ENCODE measurements at regions not wholly inside any gene's neighbourhood (a gene's known extent, or its start where the extent isn't known, plus 50 kb on each side); places are given as distances from the start of the nearest gene placed in this dataset.

DNA sequence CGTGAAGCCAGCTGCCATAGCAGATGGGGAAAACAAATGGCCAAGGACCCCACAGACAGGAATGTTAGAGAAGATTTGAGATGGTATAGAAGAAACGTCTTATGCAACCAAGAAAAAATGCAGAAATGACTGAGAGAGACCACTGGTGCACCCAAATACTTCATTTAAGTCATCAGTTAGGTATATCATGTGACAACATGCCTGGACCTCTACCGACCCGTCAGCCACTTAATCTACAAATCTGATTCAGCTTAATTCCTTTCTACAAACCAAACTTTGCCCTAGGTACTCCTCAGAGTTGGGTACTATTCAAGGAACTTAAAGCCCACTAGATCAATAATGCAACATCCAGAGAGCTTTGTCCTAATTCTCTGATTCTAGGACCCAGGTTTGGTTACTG is 126.0 kb upstream of the UBE2E2 start:
- TF ChIP-seq SNAI2 (CRISPR knock-in tag; IDR thresholded peaks at IDR 0.05) = no peak
- TF ChIP-seq ZFP30 (CRISPR knock-in tag; IDR thresholded peaks at IDR 0.05) = no peak
- TF ChIP-seq ZFP3 (CRISPR knock-in tag; IDR thresholded peaks at IDR 0.05) = no peak
- TF ChIP-seq RARB (CRISPR knock-in tag; IDR thresholded peaks at IDR 0.05) = no peak
- no peak for TF ChIP-seq OSR1 (CRISPR knock-in tag; IDR thresholded peaks at IDR 0.05)
- no peak for TF ChIP-seq TCF4 (CRISPR knock-in tag; IDR thresholded peaks at IDR 0.05; ENCODE audit: borderline replicate concordance)
- no peak for TF ChIP-seq GLIS3 (CRISPR knock-in tag; IDR thresholded peaks at IDR 0.05)
- TF ChIP-seq ESRRG (CRISPR knock-in tag; IDR thresholded peaks at IDR 0.05) = no peak

Measured in SK-N-SH treated with all-trans-retinoic acid at 6 μM for 48 hours (cell line).